GM19395 (cell line): ENCODE measurements at regions not wholly inside any gene's neighbourhood (a gene's known extent, or its start where the extent isn't known, plus 50 kb on each side); places are given as distances from the start of the nearest gene placed in this dataset.
"Not testable (repeated sequence)": the region's sequence is repeated elsewhere in the genome, so short reads cannot be mapped to it uniquely, and the experiment has no call there.

ENCODE experiments used
- ATAC-seq: cut with Tn5 transposase; IDR thresholded peaks from one replicate; pipeline ENCODE4 v1.9.1; 2021; ENCODE audit warnings: mild to moderate bottlenecking, moderate library complexity; ENCODE audit not compliant: unreplicated experiment

GRCh38 chr4:31442236-31442635 is 722.1 kb downstream of the PCDH7 start:
- no peak for ATAC-seq

- no peak for ATAC-seq
Measured at GRCh38 chr4:31445526-31445925, 725.4 kb downstream of the PCDH7 start.

GRCh38 chr4:31455612-31456011 is 735.4 kb downstream of the PCDH7 start:
- ATAC-seq: no peak

- no peak for ATAC-seq
Measured at GRCh38 chr4:31458813-31459212, 738.6 kb downstream of the PCDH7 start.

GRCh38 chr4:31461421-31461820 is 741.3 kb downstream of the PCDH7 start:
- no peak for ATAC-seq

GRCh38 chr4:31467781-31468180 is 747.6 kb downstream of the PCDH7 start:
- ATAC-seq: no peak

- ATAC-seq: no peak
Measured at GRCh38 chr4:31474221-31474620, 754.1 kb downstream of the PCDH7 start.

- no peak for ATAC-seq
Measured at GRCh38 chr4:31482691-31483090, 762.5 kb downstream of the PCDH7 start.

- ATAC-seq: not testable (repeated sequence)
Measured at GRCh38 chr4:31499216-31499615, 779.0 kb downstream of the PCDH7 start.

- no peak for ATAC-seq
Measured at GRCh38 chr4:31516520-31516919, 796.4 kb downstream of the PCDH7 start.

GRCh38 chr4:31518796-31519250 is 798.7 kb downstream of the PCDH7 start:
- no peak for ATAC-seq

- ATAC-seq: no peak
Measured at GRCh38 chr4:31530555-31530954, 810.4 kb downstream of the PCDH7 start.

GRCh38 chr4:31538877-31539276 is 818.7 kb downstream of the PCDH7 start:
- no peak for ATAC-seq

GRCh38 chr4:31539284-31540069 is 819.3 kb downstream of the PCDH7 start:
- ATAC-seq: no peak

GRCh38 chr4:31545330-31545729 is 825.2 kb downstream of the PCDH7 start:
- no peak for ATAC-seq

- ATAC-seq: no peak
Measured at GRCh38 chr4:31545755-31546154, 825.6 kb downstream of the PCDH7 start.

GRCh38 chr4:31548021-31548420 is 827.9 kb downstream of the PCDH7 start:
- ATAC-seq: no peak

GRCh38 chr4:31548823-31549222 is 828.7 kb downstream of the PCDH7 start:
- no peak for ATAC-seq

GRCh38 chr4:31549256-31549655 is 829.1 kb downstream of the PCDH7 start:
- ATAC-seq: no peak

GRCh38 chr4:31557437-31557836 is 837.3 kb downstream of the PCDH7 start:
- ATAC-seq: no peak

- ATAC-seq: no peak
Measured at GRCh38 chr4:31573554-31573953, 853.4 kb downstream of the PCDH7 start.

- no peak for ATAC-seq
Measured at GRCh38 chr4:31575504-31575903, 855.3 kb downstream of the PCDH7 start.

- ATAC-seq: no peak
Measured at GRCh38 chr4:31580843-31581242, 860.7 kb downstream of the PCDH7 start.
